HEK293T (cell line): ENCODE measurements at regions not wholly inside any gene's neighbourhood (a gene's known extent, or its start where the extent isn't known, plus 50 kb on each side); places are given as distances from the start of the nearest gene placed in this dataset.

Experiments
- ELF4 ChIP-seq: fragments of 450-650 bp; IDR thresholded peaks from 2 replicates; pipeline ENCODE4 v1.6.1; 2017; ENCODE audit warnings: antibody characterized with exemption
- FOXK2 ChIP-seq: fragments of 450-650 bp; IDR thresholded peaks from 2 replicates; pipeline ENCODE4 v1.6.1; 2016; ENCODE audit warnings: mild to moderate bottlenecking
- NFRKB ChIP-seq: fragments of 450-650 bp; IDR thresholded peaks from 2 replicates; pipeline ENCODE4 v1.6.1; 2016; ENCODE audit warnings: mild to moderate bottlenecking, moderate library complexity
- TARDBP ChIP-seq: fragments of 450-650 bp; IDR thresholded peaks from 2 replicates; pipeline ENCODE4 v1.6.1; 2016
- ZNF384 ChIP-seq: fragments of 450-650 bp; IDR thresholded peaks from 2 replicates; pipeline ENCODE4 v1.6.1; 2016

DNA sequence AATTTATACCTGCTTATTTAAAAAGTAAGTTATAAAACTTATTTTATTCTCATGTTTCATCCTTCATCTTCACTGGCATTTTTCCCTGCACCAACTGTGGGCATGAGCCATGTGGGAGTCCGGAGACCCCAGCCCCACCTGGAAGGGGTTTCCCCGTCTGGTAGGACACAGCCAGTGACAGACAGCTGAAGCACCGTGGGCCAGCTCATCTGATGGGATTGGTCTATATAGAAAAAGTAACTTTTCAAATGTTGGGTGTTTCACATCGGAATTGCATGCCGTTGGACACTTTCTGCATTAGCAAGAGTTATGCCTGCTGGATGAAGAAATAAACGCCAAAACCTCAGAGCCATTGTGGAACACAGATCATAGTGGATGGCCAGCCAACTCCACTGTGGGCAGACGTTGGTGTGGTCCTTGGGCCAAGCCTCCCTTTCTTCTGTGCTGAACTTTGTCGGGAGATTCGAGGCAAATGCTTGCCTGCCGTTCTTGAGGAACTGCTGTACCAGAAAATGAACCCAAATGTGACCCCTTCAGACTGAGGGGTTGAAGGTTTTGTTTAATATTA lies 1329.3 kb downstream of the TBC1D22A start:
- TF ChIP-seq NFRKB (no peak), ZNF384 (no peak), FOXK2 (no peak), ELF4 (no peak), TARDBP (no peak)
